ENCODE measurements at regions not wholly inside any gene's neighbourhood (a gene's known extent, or its start where the extent isn't known, plus 50 kb on each side); places are given as distances from the start of the nearest gene placed in this dataset.

DNA sequence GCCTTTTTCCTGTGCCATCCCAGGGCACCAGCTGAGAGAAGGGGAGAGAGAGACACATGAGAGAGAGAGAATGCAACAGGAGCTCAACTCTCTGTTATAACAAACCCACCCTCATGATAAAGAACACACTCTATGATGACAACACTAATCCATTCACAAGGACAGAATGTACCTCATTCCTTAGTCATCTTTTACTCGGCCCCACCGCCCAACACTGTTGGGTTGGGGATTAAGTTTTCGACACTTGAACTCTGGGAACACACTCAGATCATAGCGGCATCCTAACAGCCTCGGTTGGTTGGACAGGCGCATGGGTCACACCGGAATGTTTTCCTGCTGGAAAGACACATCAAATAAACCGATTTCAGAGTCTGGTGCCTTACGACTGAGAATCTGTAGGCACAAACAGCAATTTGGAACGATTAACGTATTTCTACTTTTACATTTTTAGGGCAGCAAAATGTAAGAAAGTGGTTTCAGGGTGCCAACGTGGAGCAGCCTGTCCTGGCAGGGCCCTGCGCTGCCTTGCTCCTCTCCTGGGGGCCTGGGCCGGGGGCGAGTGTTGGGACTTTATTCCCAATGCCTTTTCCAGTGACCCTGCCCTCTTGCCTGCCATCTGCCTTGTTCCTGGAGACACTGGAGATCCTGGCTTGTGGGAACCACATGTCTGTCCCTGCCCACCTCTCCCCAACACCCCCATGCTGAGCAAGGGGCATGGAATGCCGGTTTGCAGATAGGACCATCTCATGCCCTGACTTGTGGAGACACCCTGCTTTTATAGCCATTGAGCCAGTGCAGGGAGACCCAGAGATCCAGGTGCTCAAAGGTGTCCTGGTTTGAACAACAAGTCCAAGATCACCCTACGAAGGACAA, 287.0 kb downstream of the TCERG1L start:
- no peak overlapping the region for H2BK12ac ChIP-seq (ENCODE audit: low read length in 2 of 2)
- no peak overlapping the region for H3K23ac ChIP-seq (ENCODE audit: low read length in 2 of 2)
- no peaks in the 10 kb centered on the region for H3K79me1 ChIP-seq (replicated peaks; ENCODE audit: low read length, poor library complexity, severe bottlenecking)
- H3K36me3 ChIP-seq (ENCODE audit: control insufficient read depth in 1 of 2, insufficient read depth in 2 of 2, low read depth in 1 of 2, low read length in 2 of 2) = no peaks in the 10 kb centered on the region
- no peak overlapping the region for H2AK5ac ChIP-seq (ENCODE audit: low read length, severe bottlenecking)
- no peak overlapping the region for H3K4me2 ChIP-seq (ENCODE audit: low read length, poor library complexity, severe bottlenecking)
- H2BK15ac ChIP-seq (ENCODE audit: low read depth, poor library complexity, severe bottlenecking) = no peak overlapping the region
- no peak overlapping the region for H3K4me3 ChIP-seq (ENCODE audit: insufficient read depth in 1 of 2, low read depth in 1 of 2, low read length in 2 of 2)
- WGBS = 74% methylated on average over 17 of the region's 17 CpGs
- H2BK120ac ChIP-seq (ENCODE audit: low read depth, low read length) = no peak overlapping the region
- H3K9me3 ChIP-seq (ENCODE audit: control insufficient read depth, low read length) = no peaks in the 10 kb centered on the region
- H4K91ac ChIP-seq (ENCODE audit: low read length) = no peak overlapping the region
- H4K8ac ChIP-seq (ENCODE audit: low read length) = no peak overlapping the region
- no peak overlapping the region for H3K27ac ChIP-seq (ENCODE audit: low read length, poor library complexity, severe bottlenecking)
- no peak overlapping the region for H3K4ac ChIP-seq (ENCODE audit: low read depth in 1 of 2, low read length in 2 of 2)
- no peak overlapping the region for H3K14ac ChIP-seq (ENCODE audit: low read length in 2 of 2)
- no peak overlapping the region for H2AFZ ChIP-seq (ENCODE audit: low read depth, low read length)
- DNase-seq = no peak
- no peak overlapping the region for H3K9ac ChIP-seq (ENCODE audit: low read length)
- H3K4me1 ChIP-seq (ENCODE audit: control insufficient read depth, insufficient read depth, low read depth, low read length) = no peaks in the 10 kb centered on the region
- H3K18ac ChIP-seq (ENCODE audit: low read depth in 1 of 2, low read length in 2 of 2) = no peak overlapping the region
- no peaks in the 10 kb centered on the region for H3K27me3 ChIP-seq (ENCODE audit: control insufficient read depth in 1 of 2, insufficient read depth in 1 of 2, low read length in 2 of 2)
- H2BK5ac ChIP-seq (ENCODE audit: low read depth, low read length, poor library complexity, severe bottlenecking) = no peak overlapping the region

GRCh38 chr10:131025333-131025732, 286.2 kb downstream of the TCERG1L start:
- WGBS = 80% methylated on average over 9 of the region's 9 CpGs
- Histone ChIP-seq H2AFZ (ENCODE audit: low read depth, low read length) (no peak overlapping the region), H3K9ac (ENCODE audit: low read length) (no peak overlapping the region), H3K4me2 (ENCODE audit: low read length, poor library complexity, severe bottlenecking) (no peak overlapping the region), H3K27ac (ENCODE audit: low read length, poor library complexity, severe bottlenecking) (no peak overlapping the region), H3K4me1 (ENCODE audit: control insufficient read depth, insufficient read depth, low read depth, low read length) (no peaks in the 10 kb centered on the region), H3K27me3 (ENCODE audit: control insufficient read depth in 1 of 2, insufficient read depth in 1 of 2, low read length in 2 of 2) (no peaks in the 10 kb centered on the region), H2BK12ac (ENCODE audit: low read length in 2 of 2) (no peak overlapping the region), H3K79me1 (replicated peaks; ENCODE audit: low read length, poor library complexity, severe bottlenecking) (no peaks in the 10 kb centered on the region), H2BK15ac (ENCODE audit: low read depth, poor library complexity, severe bottlenecking) (no peak overlapping the region), H4K91ac (ENCODE audit: low read length) (no peak overlapping the region), H3K9me3 (ENCODE audit: control insufficient read depth, low read length) (no peaks in the 10 kb centered on the region), H3K4ac (ENCODE audit: low read depth in 1 of 2, low read length in 2 of 2) (no peak overlapping the region), H3K4me3 (ENCODE audit: insufficient read depth in 1 of 2, low read depth in 1 of 2, low read length in 2 of 2) (no peak overlapping the region), H3K18ac (ENCODE audit: low read depth in 1 of 2, low read length in 2 of 2) (no peak overlapping the region), H3K23ac (ENCODE audit: low read length in 2 of 2) (no peak overlapping the region), H3K14ac (ENCODE audit: low read length in 2 of 2) (no peak overlapping the region), H3K36me3 (ENCODE audit: control insufficient read depth in 1 of 2, insufficient read depth in 2 of 2, low read depth in 1 of 2, low read length in 2 of 2) (no peaks in the 10 kb centered on the region), H4K8ac (ENCODE audit: low read length) (no peak overlapping the region), H2BK120ac (ENCODE audit: low read depth, low read length) (no peak overlapping the region), H2BK5ac (ENCODE audit: low read depth, low read length, poor library complexity, severe bottlenecking) (no peak overlapping the region), H2AK5ac (ENCODE audit: low read length, severe bottlenecking) (no peak overlapping the region)
- DNase-seq = no peak

GRCh38 chr10:131027256-131027655, 284.3 kb downstream of the TCERG1L start:
- H2BK120ac ChIP-seq (ENCODE audit: low read depth, low read length) = no peak overlapping the region

GRCh38 chr10:131031346-131031745, 280.2 kb downstream of the TCERG1L start:
- no peak overlapping the region for H3K14ac ChIP-seq (ENCODE audit: low read length in 2 of 2)
- no peak overlapping the region for H2BK15ac ChIP-seq (ENCODE audit: low read depth, poor library complexity, severe bottlenecking)
- H2AFZ ChIP-seq (ENCODE audit: low read depth, low read length) = no peak overlapping the region
- H4K91ac ChIP-seq (ENCODE audit: low read length) = no peak overlapping the region
- no peak overlapping the region for H3K4me3 ChIP-seq (ENCODE audit: insufficient read depth in 1 of 2, low read depth in 1 of 2, low read length in 2 of 2)
- no peaks in the 10 kb centered on the region for H3K9me3 ChIP-seq (ENCODE audit: control insufficient read depth, low read length)
- H3K27me3 ChIP-seq (ENCODE audit: control insufficient read depth in 1 of 2, insufficient read depth in 1 of 2, low read length in 2 of 2) = no peaks in the 10 kb centered on the region
- no peak overlapping the region for H3K9ac ChIP-seq (ENCODE audit: low read length)
- H3K18ac ChIP-seq (ENCODE audit: low read depth in 1 of 2, low read length in 2 of 2) = no peak overlapping the region
- H4K8ac ChIP-seq (ENCODE audit: low read length) = no peak overlapping the region
- H2BK12ac ChIP-seq (ENCODE audit: low read length in 2 of 2) = no peak overlapping the region
- H2BK5ac ChIP-seq (ENCODE audit: low read depth, low read length, poor library complexity, severe bottlenecking) = no peak overlapping the region
- H3K4me2 ChIP-seq (ENCODE audit: low read length, poor library complexity, severe bottlenecking) = no peak overlapping the region
- no peak overlapping the region for H3K4ac ChIP-seq (ENCODE audit: low read depth in 1 of 2, low read length in 2 of 2)
- no peak overlapping the region for H3K23ac ChIP-seq (ENCODE audit: low read length in 2 of 2)
- WGBS = 90% methylated on average over 13 of the region's 14 CpGs
- no peaks in the 10 kb centered on the region for H3K4me1 ChIP-seq (ENCODE audit: control insufficient read depth, insufficient read depth, low read depth, low read length)
- no peak overlapping the region for H3K27ac ChIP-seq (ENCODE audit: low read length, poor library complexity, severe bottlenecking)
- DNase-seq = no peak
- no peak overlapping the region for H2BK120ac ChIP-seq (ENCODE audit: low read depth, low read length)
- no peaks in the 10 kb centered on the region for H3K36me3 ChIP-seq (ENCODE audit: control insufficient read depth in 1 of 2, insufficient read depth in 2 of 2, low read depth in 1 of 2, low read length in 2 of 2)
- H2AK5ac ChIP-seq (ENCODE audit: low read length, severe bottlenecking) = no peak overlapping the region
- no peaks in the 10 kb centered on the region for H3K79me1 ChIP-seq (replicated peaks; ENCODE audit: low read length, poor library complexity, severe bottlenecking)

More at GRCh38 chr10:131027256-131027655, 284.3 kb downstream of the TCERG1L start:
- no peaks in the 10 kb centered on the region for H3K79me1 ChIP-seq (replicated peaks; ENCODE audit: low read length, poor library complexity, severe bottlenecking)
- no peak overlapping the region for H3K23ac ChIP-seq (ENCODE audit: low read length in 2 of 2)
- no peak overlapping the region for H4K91ac ChIP-seq (ENCODE audit: low read length)
- no peak overlapping the region for H2BK15ac ChIP-seq (ENCODE audit: low read depth, poor library complexity, severe bottlenecking)
- no peak overlapping the region for H3K14ac ChIP-seq (ENCODE audit: low read length in 2 of 2)
- H3K4me3 ChIP-seq (ENCODE audit: insufficient read depth in 1 of 2, low read depth in 1 of 2, low read length in 2 of 2) = no peak overlapping the region
- H3K9me3 ChIP-seq (ENCODE audit: control insufficient read depth, low read length) = no peaks in the 10 kb centered on the region
- no peak for DNase-seq
- H3K9ac ChIP-seq (ENCODE audit: low read length) = no peak overlapping the region
- no peak overlapping the region for H3K4ac ChIP-seq (ENCODE audit: low read depth in 1 of 2, low read length in 2 of 2)
- H3K4me1 ChIP-seq (ENCODE audit: control insufficient read depth, insufficient read depth, low read depth, low read length) = no peaks in the 10 kb centered on the region
- H2AK5ac ChIP-seq (ENCODE audit: low read length, severe bottlenecking) = no peak overlapping the region
- H3K27me3 ChIP-seq (ENCODE audit: control insufficient read depth in 1 of 2, insufficient read depth in 1 of 2, low read length in 2 of 2) = no peaks in the 10 kb centered on the region
- no peak overlapping the region for H2AFZ ChIP-seq (ENCODE audit: low read depth, low read length)
- no peak overlapping the region for H3K18ac ChIP-seq (ENCODE audit: low read depth in 1 of 2, low read length in 2 of 2)
- H3K36me3 ChIP-seq (ENCODE audit: control insufficient read depth in 1 of 2, insufficient read depth in 2 of 2, low read depth in 1 of 2, low read length in 2 of 2) = no peaks in the 10 kb centered on the region
- H3K4me2 ChIP-seq (ENCODE audit: low read length, poor library complexity, severe bottlenecking) = no peak overlapping the region
- 73% methylated on average over 7 of the region's 7 CpGs for WGBS
- H4K8ac ChIP-seq (ENCODE audit: low read length) = no peak overlapping the region
- no peak overlapping the region for H2BK5ac ChIP-seq (ENCODE audit: low read depth, low read length, poor library complexity, severe bottlenecking)
- H2BK12ac ChIP-seq (ENCODE audit: low read length in 2 of 2) = no peak overlapping the region
- no peak overlapping the region for H3K27ac ChIP-seq (ENCODE audit: low read length, poor library complexity, severe bottlenecking)
